Activated CD4-positive, alpha-beta T cell treated with anti-CD3 and anti-CD28 coated beads, Interleukin-2, amount 50 U/mL, for 24 hours (primary cell): ENCODE measurements at regions not wholly inside any gene's neighbourhood (a gene's known extent, or its start where the extent isn't known, plus 50 kb on each side); places are given as distances from the start of the nearest gene placed in this dataset.

Experiments used
- DNase-seq, 2 donors: peaks; one replicate each; pipeline ENCODE4 v3.0.0-alpha.2; 2020; ENCODE audit warnings: low read depth in 1 of 2, low spot score in 1 of 2

- no peak for DNase-seq
These were observed 76.5 kb upstream of the CDH5 start for GRCh38 chr16:66289986-66290385.

DNA sequence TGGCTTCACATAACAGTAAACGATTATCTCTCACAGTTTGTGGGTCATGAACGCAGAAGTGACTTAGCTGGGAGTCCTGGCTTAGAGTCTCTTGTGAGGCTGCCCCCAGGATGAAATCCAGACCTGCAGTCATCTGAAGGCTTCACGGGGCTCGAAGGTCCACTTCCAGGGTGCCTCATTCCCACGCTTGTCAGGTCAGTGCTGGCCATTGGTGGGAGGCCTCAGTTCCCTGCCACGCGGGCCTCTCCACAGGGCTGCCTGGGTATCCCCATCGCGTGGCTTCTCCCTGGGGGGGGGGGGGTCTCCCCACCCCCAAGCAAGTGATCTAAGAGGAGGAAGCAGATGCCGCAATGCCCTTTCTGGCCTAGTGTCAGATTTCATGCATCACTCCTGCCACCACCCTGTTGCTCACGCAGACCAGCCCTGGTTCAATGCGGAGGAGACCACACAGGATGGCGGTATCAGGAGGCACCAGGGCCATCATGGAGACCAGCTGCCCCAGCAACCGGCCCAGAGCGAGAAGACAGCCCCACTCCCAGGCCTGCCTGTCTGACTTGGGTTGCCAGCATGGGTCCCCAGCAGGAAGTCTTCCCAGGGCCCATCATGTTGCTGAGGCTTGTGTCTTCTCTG is 77.3 kb upstream of the CDH5 start:
- no peak for DNase-seq

DNA sequence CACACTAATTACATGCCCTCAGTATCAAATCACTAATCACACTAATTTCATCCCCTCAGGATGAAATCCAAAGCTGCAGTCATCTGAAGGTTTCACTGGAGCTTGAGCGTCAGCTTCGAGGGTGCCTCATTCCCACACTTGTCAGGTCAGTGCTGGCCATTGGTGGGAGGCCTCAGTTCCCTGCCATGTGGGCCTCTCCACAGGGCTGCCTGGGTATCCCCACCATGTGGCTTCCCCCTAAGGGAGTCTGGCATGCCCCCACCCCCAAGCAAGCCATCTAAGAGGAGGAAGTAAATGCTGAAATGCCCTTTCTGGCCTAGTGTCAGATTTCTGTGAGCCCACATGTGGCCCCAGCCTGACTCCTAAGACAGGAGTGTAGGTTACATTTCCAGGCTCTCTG is 78.6 kb upstream of the CDH5 start:
- no peak for DNase-seq

DNA sequence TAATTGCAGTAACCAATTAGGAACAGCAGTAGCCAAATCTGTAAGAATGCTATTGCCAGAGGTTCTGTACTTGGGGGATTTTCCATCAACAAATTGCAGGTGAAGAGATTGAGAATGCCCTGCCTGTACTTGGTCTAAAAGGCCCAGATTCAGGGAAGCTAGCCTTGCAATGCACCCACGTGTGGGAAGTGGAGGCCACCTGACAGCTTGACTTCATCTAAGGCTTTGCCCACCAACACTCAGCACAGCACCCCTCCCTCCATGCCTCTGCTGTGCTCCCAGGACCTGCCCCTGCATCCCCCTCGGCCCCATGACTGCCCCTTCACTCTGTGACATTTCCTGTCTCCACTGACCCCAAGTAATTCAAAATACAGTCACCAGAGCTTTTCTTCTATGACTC is 79.1 kb upstream of the CDH5 start:
- no peak for DNase-seq

DNA sequence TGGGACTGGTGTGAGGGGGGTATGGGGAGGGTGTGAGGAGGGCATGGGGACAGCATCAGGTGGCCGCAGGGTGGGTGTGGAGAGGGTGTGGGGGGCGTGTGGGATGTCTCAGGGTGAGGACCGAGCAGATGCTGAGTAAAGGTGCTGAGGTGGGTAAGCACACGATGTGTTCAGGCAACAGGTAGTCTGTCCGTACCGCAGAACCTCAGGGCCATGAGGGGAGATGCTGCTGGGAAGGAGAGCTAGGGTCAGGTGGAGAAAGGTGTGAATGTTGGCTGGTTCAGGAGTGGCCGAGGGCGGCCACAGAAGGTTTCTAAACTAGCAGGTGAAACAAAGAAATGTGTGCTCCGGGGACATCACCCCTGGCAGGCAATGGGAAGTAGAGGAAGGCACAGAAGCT is 80.0 kb upstream of the CDH5 start:
- DNase-seq: no peak

DNA sequence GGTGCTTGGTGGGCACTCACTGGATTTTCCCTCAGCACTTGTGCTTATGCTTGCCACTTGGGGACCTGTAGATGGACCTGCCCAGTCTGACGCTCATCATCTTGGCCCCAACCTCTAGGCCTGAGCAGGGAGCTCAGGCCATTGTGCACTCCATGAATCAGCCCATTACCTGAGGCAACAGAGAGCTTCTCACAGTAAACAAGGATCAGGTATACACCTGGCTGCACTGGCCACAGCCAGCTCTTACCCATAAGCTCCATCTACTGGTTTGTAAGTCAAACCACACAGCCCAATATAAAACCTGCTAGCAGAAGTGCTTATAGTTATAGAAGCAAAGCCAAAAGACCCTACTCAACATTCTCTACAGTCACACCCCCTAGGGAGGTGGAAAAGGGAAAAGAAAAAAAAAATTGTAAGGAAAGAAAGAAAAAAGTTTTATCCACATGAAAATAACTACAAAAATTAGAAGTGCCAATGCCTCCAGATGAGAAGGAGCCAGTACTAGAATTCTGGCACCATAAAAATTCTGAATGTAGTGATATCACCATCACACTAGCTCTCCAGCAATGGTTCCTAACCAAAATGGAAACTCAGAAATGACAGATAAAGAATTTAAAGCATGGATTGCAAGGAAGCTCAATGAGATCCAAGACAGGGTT is 87.8 kb upstream of the CDH5 start:
- DNase-seq: no peak

DNA sequence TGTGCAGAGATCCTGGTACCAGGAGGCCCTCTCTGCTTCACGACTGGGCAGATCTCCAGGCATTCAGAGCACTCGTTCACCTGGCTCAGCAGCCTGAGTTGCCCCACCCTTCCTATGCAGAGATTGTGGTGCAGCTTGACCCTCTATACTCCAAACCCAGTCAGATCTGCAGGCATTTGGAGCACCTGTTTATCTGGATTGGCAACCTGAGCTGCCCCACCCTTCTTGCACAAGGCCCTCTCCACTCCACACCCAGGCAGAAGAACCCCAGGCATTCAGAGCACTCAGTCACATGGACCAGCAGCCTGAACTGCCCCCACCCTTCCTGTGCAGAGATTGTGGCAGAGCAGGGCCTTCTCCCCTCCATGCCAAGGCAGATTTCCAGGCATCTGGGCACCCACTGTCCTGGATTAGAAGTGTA is 88.4 kb upstream of the CDH5 start:
- DNase-seq: no peak

GRCh38 chr16:66277311-66278070 is 89.0 kb upstream of the CDH5 start:
- DNase-seq: no peak

- no peak for DNase-seq
These were observed 90.6 kb upstream of the CDH5 start for GRCh38 chr16:66275775-66276428.

DNA sequence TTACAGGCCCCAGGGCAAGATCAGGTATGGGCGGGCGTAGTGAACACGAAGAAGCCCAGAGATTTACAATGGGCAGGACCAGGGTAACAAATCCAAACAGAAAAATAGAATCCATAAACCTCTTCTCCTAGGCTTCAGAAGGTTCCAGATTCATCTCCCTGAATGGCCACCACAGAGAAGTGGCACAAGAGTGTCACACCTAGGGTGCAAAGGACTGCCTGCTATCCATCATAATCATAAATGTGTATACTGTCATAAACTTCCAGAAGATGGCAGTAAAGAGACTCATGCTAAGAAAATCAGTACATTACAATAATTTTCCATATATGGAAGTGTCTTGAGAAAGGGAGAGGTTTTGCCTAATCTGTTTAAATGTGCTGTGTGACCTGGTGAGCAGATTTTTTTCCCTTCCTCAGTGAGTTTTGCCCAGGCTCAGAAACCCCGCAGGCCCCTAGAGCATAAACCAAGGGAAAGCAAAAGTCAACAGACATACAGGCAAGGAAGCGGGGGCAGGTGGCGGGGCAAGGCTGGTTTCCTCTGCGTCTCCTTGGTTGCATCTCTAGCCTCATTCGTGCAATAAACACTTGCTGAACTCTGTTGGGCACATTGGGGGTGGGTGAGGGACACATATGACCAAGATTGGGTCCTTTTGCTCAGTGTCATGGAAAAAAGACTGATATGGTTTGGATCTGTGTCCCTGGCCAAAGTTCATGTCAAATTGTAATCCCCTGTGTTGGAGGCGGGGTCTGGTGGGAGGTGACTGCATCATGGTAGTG is 92.0 kb upstream of the CDH5 start:
- no peak for DNase-seq

DNA sequence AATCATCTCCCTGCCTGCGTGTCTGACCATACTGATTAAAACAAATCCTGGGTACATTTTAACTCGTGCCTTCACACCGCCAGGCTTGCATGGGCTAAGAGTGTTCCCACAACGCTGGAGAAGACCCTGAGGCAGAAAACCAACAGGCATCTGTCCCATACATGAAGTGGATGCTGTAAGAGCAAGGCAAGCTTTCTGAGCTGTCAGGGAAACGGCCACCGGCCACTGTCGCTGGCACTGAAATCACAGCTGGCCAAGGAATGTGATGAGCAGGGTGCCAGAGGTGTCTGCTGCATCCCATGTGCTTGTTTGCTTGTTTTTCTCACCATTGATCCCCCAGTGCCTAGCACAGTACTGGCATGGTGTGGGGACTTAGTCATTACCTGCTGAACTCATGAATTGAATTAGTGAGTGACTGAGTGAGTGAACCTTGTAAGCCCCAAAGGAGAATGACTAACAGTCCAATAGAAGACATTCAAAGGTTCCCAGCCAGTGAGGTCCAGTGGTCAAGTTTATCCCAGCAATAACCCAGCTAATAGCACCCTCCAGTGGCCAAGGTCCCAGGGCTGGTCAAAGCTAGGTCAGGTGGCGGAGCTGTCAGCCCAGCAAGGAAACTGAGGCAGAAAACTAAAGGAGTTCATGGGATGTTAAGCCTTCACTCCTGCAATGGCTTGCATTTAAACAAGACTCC is 92.7 kb upstream of the CDH5 start:
- no peak for DNase-seq

DNA sequence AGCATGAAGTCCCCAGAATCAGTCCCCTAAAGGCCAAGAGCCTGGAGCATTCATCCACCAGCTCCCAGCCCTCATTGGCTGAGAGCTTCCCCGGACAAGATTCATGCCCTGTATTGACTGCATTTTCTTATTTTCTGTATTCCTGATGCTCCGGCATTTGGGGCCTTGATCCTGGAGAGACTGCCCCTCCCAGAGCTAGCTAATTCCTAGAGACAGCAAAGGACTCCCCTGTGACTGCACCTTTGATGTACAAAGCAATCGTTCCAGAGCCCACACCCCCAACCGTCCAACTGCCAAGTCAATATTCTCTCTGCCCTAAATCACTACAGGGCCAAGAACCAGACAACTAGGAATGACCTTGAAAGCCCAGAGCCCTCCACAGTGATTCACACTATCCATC is 93.4 kb upstream of the CDH5 start:
- no peak for DNase-seq

- DNase-seq: no peak
These were observed 94.0 kb upstream of the CDH5 start for GRCh38 chr16:66272461-66272860.

DNA sequence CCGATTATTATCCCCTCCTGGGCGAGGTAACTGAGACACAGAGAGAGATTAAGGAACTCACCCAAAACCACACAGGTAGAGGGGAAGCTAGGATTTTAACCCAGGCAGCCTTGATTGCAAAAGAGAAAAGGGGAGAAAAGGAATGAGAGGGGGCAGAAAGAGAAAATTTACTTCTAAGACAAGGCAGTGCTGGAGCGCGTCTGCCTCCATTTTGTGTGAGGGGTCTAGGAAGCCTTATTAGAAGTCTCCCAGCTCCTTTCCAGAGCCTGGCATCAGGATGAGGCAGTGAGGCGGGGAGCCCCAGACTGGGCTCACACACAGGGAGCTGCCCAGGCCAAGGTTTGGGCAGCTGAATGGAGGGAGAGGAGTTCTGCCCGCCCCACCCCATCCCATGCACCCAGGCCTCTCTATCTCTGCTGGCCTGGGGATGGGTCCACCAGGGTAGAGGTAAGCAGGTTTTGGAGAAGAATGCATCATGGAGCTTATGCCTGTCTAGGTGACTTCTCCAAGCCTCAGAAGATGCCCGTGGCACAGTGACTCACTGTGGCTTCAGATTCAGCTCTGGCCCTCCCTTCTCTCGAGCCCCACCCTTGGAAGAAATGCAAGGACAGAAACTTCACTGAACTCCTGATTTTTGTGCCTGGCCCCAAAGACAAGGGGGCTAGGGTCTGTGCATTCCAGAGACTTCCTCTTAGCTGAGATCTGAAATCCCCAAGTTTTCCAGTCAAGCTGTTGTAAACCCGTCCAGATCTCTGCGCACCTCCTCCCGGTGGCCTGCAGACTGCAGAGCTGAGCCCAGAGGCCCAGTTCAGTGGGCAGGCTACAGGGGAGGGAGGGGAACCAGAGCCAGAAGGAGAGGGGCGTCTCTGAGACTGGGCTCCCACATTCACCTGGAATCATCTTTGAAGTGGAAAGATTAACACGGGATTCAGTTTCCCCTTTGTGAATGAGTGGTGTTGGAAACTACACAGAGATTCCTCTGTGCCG is 95.1 kb upstream of the CDH5 start:
- DNase-seq: no peak

GRCh38 chr16:66270333-66270927 is 96.1 kb upstream of the CDH5 start:
- DNase-seq: peak; percentile 44 to 51

GRCh38 chr16:66269617-66270332 is 96.7 kb upstream of the CDH5 start:
- no peak for DNase-seq

DNA sequence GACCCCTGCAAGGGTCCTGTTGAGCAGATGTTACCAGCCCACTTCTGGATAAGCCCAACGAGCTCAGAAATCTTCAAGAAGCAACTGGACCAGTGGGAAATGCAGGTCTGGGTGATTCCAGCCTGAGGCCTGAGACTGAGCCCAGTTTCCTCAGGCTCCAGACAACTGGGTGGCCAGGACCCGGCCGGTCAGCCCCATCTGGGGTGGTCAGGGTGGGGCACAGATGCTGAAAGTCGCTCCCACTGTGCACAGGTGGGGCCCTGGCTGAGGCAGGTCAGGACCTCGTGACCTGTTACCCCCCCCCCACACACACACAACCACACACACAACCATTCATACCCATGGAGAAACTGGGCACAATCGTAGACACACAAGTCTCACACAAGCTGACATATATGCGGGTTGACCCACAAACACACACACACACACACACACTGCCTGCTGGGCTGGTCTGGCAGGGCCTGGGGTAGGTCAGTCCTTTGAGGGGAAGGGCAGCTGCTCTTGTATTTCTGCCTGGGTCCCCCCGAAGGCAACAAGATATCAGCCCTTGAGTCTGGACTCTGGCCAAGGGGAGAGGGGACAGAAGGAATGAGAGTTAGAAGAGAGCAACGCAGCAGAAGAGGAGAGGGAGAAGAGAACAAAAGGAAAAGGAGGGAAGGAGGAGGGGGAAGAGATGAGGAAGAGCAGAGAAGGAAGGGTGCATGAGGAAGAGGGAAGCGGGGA is 99.0 kb upstream of the CDH5 start:
- no peak for DNase-seq
